Adipocyte (in vitro differentiated cells): ENCODE measurements at regions not wholly inside any gene's neighbourhood (a gene's known extent, or its start where the extent isn't known, plus 50 kb on each side); places are given as distances from the start of the nearest gene placed in this dataset.

Experiments
- DNase-seq: peaks from one replicate; pipeline ENCODE4 v3.0.0-alpha.2; 2015; ENCODE audit warnings: low read depth
- H3K27me3 ChIP-seq: replicated peaks from 2 replicates; pipeline ENCODE4 v1.7.0; 2013; ENCODE audit warnings: mild to moderate bottlenecking, low read length, moderate library complexity; ENCODE audit not compliant: control insufficient read depth, insufficient read depth
- H3K36me3 ChIP-seq: 2 replicates; pipeline ENCODE4 v1.7.0; 2013; ENCODE audit warnings: low read length, mild to moderate bottlenecking, moderate library complexity; ENCODE audit not compliant: control insufficient read depth, insufficient read depth, severe bottlenecking
- H3K4me1 ChIP-seq: 2 replicates; pipeline ENCODE4 v1.7.0; 2013; ENCODE audit warnings: mild to moderate bottlenecking, low read length, moderate library complexity; ENCODE audit not compliant: control insufficient read depth, insufficient read depth
- H3K4me3 ChIP-seq: 2 replicates; pipeline ENCODE4 v1.7.0; 2013; ENCODE audit warnings: mild to moderate bottlenecking, low read length, moderate library complexity
- H3K9ac ChIP-seq: 2 replicates; pipeline ENCODE4 v1.7.0; 2013; ENCODE audit warnings: mild to moderate bottlenecking, low read length, moderate library complexity
- H3K9me3 ChIP-seq: 2 replicates; pipeline ENCODE4 v1.7.0; 2013; ENCODE audit warnings: mild to moderate bottlenecking, low read length, moderate library complexity; ENCODE audit not compliant: control insufficient read depth

DNA sequence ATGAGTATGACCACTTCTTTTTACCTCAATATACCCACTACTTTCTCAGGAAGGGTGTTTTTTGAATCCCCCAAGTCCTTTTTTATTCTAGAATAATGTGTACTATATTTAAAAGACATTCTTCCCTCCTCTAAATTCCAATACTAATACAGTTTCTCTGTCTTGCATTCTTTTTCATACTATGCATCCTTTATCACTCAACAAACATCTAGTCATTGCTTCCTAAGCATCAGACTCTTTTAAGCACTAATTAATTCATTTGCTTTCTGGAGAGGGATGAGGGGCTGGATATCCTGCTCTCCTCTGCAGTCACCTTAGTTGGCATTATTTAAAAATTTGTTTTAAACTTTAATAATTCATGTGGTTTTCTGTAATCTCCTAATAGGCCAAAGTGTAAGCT, 838.8 kb downstream of the KCNT2 start:
- no peaks in the 10 kb centered on the region for H3K9me3 ChIP-seq
- peak; percentile 16 for DNase-seq
- no peak overlapping the region for H3K9ac ChIP-seq
- no peak overlapping the region for H3K4me3 ChIP-seq
- no peaks in the 10 kb centered on the region for H3K27me3 ChIP-seq
- H3K36me3 ChIP-seq, result no peaks in the 10 kb centered on the region
- no peaks in the 10 kb centered on the region for H3K4me1 ChIP-seq

DNA sequence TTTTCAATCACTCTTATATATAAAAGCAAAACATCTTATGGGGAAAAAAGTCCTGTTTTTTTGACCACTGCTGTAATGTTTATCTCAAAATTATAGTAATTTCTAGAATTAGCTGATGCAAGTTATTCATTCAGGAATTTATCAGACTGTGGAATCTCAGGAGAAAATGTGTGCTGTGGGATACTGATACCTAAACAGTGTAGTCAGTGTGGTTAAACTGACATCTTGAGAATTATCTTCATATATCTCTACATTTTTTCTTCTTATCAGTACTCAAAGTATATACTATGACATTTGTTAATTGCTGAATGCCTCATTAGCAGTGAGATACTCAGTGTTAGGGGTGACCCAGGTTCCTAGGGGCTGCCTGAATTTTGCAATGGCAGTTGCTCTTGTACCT, 839.3 kb downstream of the KCNT2 start:
- Histone ChIP-seq H3K27me3 (no peaks in the 10 kb centered on the region), H3K4me1 (no peaks in the 10 kb centered on the region), H3K4me3 (no peak overlapping the region), H3K9ac (no peak overlapping the region), H3K36me3 (no peaks in the 10 kb centered on the region), H3K9me3 (no peaks in the 10 kb centered on the region)
- no peak for DNase-seq

DNA sequence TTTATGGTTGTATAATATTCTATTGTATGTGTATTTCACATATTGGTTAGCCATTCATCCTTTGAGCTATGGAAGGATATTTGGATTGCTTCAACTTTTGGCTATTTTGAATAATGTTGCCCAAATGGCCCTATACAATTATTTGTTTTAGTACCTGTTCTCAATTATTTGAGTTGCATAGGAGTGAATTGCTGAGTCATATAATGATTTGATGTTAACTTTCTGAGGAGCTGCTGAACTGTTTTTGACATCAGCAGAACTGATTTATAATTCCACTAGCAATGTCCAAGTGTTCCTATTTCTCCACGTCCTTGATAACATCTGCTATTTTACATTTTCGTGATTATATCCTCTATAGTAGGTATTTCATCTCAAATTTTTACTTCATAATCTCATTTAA, 839.9 kb downstream of the KCNT2 start:
- no peak overlapping the region for H3K9ac ChIP-seq
- no peaks in the 10 kb centered on the region for H3K36me3 ChIP-seq
- H3K9me3 ChIP-seq, result no peaks in the 10 kb centered on the region

DNA sequence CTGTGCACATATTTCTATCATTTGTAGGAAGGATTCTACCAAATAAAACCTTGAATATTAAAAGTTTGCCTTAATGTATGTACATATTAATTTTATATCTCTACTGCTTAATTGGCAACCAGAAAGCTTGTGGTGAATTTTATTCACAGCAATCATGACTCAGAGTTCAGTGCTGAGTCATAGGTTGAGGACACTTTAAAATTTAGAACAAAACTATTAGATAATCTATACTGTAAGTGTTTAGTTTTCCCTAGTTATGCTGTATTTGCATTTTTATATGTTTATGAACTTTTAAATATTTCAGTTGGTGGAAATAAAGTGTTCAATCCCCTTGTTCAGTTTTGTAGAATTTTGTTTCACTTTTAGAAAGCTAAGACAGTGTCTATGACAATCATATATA, 841.5 kb downstream of the KCNT2 start:
- no peaks in the 10 kb centered on the region for H3K27me3 ChIP-seq
- H3K9me3 ChIP-seq, result no peaks in the 10 kb centered on the region
- no peaks in the 10 kb centered on the region for H3K36me3 ChIP-seq
- DNase-seq, result peak; percentile 37
- H3K4me1 ChIP-seq, result no peaks in the 10 kb centered on the region
- H3K9ac ChIP-seq, result no peak overlapping the region
- H3K4me3 ChIP-seq, result no peak overlapping the region

More for the DNA sequence above, 839.9 kb downstream of the KCNT2 start:
- no peak for DNase-seq
- Histone ChIP-seq H3K4me3 (no peak overlapping the region), H3K4me1 (no peaks in the 10 kb centered on the region), H3K27me3 (no peaks in the 10 kb centered on the region)

DNA sequence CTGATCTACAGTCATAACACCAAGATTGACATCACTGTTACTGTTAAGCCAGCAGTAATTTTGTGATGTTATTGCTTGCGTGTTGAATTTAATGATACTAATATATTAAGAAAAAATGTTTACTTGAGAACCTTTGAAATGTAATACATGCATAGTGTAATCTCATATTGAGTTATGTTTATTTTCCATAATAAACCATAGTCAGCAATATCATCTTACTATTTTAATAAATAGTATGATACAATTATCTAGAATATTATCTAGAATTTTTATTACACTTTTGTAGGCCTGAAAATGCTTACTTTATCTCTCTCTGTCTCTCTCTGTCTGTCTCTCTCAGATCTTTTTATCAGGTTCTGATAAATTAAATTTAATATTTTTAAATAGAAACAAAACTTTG, 843.1 kb downstream of the KCNT2 start:
- H3K4me1 ChIP-seq, result no peaks in the 10 kb centered on the region
- no peaks in the 10 kb centered on the region for H3K27me3 ChIP-seq
- no peak for DNase-seq
- H3K36me3 ChIP-seq, result no peaks in the 10 kb centered on the region
- H3K9ac ChIP-seq, result no peak overlapping the region
- no peak overlapping the region for H3K4me3 ChIP-seq
- no peaks in the 10 kb centered on the region for H3K9me3 ChIP-seq

DNA sequence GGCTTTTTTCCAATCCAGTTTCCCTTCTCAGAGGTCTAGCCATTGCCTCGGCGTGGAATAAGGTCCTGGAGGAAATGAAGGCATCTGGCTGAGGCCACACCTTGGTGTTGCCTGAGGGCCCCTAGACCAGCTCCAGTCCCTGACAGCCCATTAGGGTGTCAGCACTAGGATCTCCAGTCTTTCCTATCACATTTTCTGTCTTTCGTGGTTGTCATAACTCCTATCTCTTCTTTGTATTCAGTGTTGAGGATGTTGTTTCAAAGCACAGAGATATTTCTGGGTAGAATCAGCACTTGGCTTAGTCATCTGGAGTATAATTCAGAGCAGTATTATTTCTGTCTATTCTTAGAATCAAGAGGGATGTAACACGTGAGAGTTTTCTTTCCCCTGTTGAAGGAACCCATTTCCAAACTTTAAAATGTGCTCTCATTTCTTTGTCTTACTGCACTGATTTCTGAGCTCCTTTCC, 844.3 kb downstream of the KCNT2 start:
- Histone ChIP-seq H3K9me3 (no peaks in the 10 kb centered on the region), H3K36me3 (no peaks in the 10 kb centered on the region), H3K4me1 (no peaks in the 10 kb centered on the region), H3K4me3 (no peak overlapping the region), H3K27me3 (no peaks in the 10 kb centered on the region), H3K9ac (no peak overlapping the region)
- DNase-seq, result no peak

DNA sequence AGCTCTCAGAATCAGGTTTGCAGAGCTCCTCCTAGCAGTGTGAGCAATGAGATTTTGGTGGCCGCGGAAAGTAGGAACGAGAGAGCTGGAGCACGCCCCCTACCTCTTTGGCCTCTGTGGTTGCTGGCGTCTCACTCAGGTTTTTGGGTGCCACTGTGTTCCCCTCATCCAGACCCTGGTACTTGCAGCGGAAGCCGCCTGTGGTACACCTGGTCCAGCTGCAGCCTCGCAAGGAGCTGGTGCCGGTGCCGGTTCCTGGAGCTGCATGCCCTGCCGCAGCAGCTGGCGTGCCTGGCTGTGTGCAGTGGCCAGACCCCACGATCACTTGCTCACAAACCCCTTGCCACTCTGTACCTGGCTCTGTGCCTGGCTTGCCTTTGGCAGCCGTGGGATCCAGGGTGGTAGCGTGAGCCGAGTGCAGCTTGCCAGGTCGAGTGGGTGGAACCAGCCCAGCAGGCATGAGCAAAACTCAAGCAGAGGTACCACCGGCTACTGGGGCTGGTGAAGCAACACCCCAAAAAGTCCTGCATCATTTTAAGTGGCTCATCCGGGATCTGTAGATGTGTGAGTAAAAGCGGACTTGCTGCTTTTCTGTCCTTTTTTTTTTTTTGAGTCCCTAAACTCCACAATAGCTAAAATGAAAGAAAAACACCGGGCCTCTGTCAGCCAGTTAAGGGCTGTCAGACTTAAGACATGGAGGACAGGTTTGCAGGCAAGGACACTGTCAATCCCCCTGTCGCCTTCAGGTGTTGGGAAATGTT, 844.9 kb downstream of the KCNT2 start:
- no peak for DNase-seq
- no peaks in the 10 kb centered on the region for H3K4me1 ChIP-seq
- H3K27me3 ChIP-seq, result no peaks in the 10 kb centered on the region
- no peaks in the 10 kb centered on the region for H3K36me3 ChIP-seq
- no peak overlapping the region for H3K4me3 ChIP-seq
- no peaks in the 10 kb centered on the region for H3K9me3 ChIP-seq
- no peak overlapping the region for H3K9ac ChIP-seq

DNA sequence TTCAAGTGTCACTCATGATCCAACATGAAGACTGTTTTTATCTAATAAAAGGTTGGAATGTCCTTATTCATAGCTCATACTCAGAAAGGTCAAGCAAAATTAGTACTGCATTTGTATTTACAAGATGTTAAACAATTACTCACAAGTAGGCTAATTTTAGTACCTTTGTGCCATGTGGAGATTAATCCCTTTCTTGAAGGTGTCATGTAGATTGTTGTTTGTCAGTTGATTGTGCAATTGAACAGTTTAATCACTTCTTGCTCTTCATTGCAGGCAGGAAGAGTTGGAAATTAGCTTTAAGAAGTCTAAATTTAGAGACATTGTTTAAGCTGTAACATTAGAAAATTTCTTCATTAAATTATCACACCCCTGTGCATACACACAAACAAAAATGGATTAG, 847.1 kb downstream of the KCNT2 start:
- no peaks in the 10 kb centered on the region for H3K4me1 ChIP-seq
- H3K36me3 ChIP-seq, result no peaks in the 10 kb centered on the region

DNA sequence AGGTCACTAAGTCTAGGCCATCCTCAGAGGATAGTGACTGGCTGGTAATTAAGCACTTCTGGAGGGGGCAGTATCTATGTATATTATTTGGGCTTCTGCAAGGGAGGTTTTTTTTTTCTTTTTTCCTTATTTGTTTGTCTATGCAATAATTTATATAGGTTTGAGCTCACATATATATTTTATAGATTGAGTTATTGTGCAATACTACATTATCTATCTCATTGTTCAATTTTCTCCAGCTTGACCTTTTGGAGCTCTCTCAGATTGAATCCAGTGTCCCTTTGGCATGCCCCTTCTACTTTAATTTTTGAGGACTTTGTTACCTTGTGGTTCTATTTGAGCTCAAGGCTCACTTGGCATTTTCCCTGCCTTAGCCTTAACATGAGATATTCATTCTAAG, 852.1 kb downstream of the KCNT2 start:
- Histone ChIP-seq H3K4me3 (no peak overlapping the region), H3K9ac (no peak overlapping the region), H3K27me3 (no peaks in the 10 kb centered on the region), H3K4me1 (no peaks in the 10 kb centered on the region), H3K36me3 (no peaks in the 10 kb centered on the region), H3K9me3 (no peaks in the 10 kb centered on the region)
- no peak for DNase-seq

More for the DNA sequence above, 847.1 kb downstream of the KCNT2 start:
- Histone ChIP-seq H3K9me3 (no peaks in the 10 kb centered on the region), H3K27me3 (no peaks in the 10 kb centered on the region), H3K4me3 (no peak overlapping the region), H3K9ac (no peak overlapping the region)
- DNase-seq, result no peak

DNA sequence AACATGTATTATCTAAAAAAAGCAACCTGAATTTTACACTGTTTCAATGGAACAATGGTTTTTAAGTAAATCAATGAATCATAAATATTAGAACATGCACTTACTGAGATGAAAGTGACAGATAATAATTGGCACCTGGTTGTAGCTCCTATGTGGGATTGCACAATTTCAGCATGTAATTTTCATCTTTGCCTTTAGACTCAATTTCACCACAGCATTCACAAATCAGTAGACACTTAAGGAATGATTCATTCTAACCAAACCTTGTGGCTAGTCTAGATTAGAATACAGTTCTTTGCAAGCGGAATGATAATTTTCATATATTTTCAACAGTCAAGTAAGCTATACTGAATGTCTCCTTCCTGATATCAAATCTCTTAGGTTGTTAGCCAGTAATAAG, 853.4 kb downstream of the KCNT2 start:
- H3K36me3 ChIP-seq, result no peaks in the 10 kb centered on the region

DNA sequence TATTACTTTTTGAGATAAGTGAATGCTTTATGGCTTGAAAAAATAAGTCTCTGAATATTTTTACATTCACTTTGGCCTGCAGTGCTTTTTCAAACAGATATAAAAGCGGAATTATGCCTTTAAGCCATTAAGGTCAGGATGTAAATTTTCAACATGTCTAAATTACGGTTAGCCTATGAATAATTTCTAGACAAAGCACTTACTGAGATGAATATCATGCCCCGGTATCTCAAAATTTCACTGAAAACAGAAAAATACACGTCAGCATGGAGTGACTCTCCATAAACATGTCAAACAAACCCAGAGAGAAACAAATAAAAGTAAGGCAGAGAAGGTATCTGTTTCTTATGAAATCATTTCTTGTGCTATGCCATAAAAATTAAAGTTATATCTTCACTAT, 853.9 kb downstream of the KCNT2 start:
- Histone ChIP-seq H3K36me3 (no peaks in the 10 kb centered on the region), H3K9ac (no peak overlapping the region), H3K9me3 (no peaks in the 10 kb centered on the region), H3K4me1 (no peaks in the 10 kb centered on the region), H3K27me3 (no peaks in the 10 kb centered on the region), H3K4me3 (no peak overlapping the region)
- no peak for DNase-seq

More for the DNA sequence above, 853.4 kb downstream of the KCNT2 start:
- no peaks in the 10 kb centered on the region for H3K27me3 ChIP-seq
- H3K9me3 ChIP-seq, result no peaks in the 10 kb centered on the region
- H3K4me3 ChIP-seq, result no peak overlapping the region
- no peaks in the 10 kb centered on the region for H3K4me1 ChIP-seq
- no peak for DNase-seq
- H3K9ac ChIP-seq, result no peak overlapping the region

DNA sequence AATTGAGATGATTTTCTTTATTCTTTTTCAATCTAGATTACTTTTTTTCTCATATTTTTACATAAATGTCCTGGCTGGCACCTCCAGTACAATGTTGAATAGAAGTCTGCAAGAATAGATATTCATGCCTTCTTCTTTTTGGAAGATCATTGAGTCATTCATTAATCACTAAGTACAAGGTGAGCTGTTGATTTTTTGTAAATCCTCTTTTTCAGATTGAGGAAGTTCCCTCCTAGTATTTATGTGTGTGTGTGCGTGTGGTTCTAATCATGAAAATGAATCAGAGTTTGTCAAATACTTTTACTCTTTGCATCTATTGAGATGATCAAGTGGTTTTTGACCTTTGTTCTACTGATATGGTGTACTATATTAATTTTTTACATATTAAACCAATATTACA, 859.3 kb downstream of the KCNT2 start:
- Histone ChIP-seq H3K9me3 (no peaks in the 10 kb centered on the region), H3K9ac (no peak overlapping the region), H3K4me3 (no peak overlapping the region), H3K27me3 (no peaks in the 10 kb centered on the region), H3K36me3 (no peaks in the 10 kb centered on the region), H3K4me1 (no peaks in the 10 kb centered on the region)
- DNase-seq, result no peak
